ENCODE measurements at regions not wholly inside any gene's neighbourhood (a gene's known extent, or its start where the extent isn't known, plus 50 kb on each side); places are given as distances from the start of the nearest gene placed in this dataset.

DNA sequence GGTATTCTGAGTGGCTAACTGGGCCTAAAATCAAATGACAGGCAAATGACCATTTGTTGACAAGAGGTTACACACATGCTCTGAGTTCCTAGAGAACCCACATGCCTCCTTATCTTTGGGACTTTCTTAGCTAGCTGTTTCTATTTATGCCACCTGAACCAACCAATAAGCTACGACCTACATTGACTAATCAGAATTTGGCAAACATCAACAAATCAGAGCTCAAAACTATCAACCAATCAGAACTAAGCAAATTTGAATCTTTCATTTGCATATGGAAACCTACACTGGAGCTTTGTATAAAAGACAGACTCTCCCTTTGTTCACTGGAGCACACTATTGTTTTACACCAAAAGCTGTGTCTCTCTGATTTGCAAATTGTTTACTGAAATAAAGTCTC lies 192.0 kb downstream of the CXXC4 start:
- Histone ChIP-seq H3K27ac (ENCODE audit: control insufficient read depth, insufficient read depth, low read length) (no peak overlapping the region), H3K36me3 (ENCODE audit: control insufficient read depth in 2 of 2, extremely low read depth in 1 of 2, insufficient read depth in 2 of 2, low read length in 2 of 2) (no peaks in the 10 kb centered on the region), H3K4me2 (ENCODE audit: control insufficient read depth, extremely low read depth, insufficient read depth, low read depth, low read length) (no peak overlapping the region), H3K79me2 (ENCODE audit: control insufficient read depth, insufficient read depth, low read length) (no peaks in the 10 kb centered on the region), H2AFZ (ENCODE audit: control insufficient read depth, low read length) (no peak overlapping the region), H3K9me1 (ENCODE audit: control insufficient read depth, extremely low read depth, insufficient read depth, low read length) (no peaks in the 10 kb centered on the region), H3K27me3 (ENCODE audit: control insufficient read depth, extremely low read depth, insufficient read depth, low read length) (no peaks in the 10 kb centered on the region), H3K4me3 (ENCODE audit: control insufficient read depth in 2 of 3, extremely low read depth in 1 of 3, insufficient read depth in 2 of 3, low read depth in 1 of 3, low read length in 3 of 3) (no peak overlapping the region), H3K9me3 (ENCODE audit: control insufficient read depth, low read depth, low read length) (no peaks in the 10 kb centered on the region), H3K9ac (ENCODE audit: control insufficient read depth, extremely low read depth, insufficient read depth, low read length) (no peak overlapping the region), H4K20me1 (ENCODE audit: control insufficient read depth, extremely low read depth, insufficient read depth, low read length) (no peaks in the 10 kb centered on the region), H3K4me1 (ENCODE audit: control insufficient read depth, extremely low read depth, insufficient read depth, low read length) (no peaks in the 10 kb centered on the region)
- FAIRE-seq (no peak), DNase-seq (ENCODE audit: low read depth, low spot score) (no peak)
- no peak for TF ChIP-seq EZH2 (IDR thresholded peaks at IDR 0.05; ENCODE audit: low read length)
- TF ChIP-seq, protein P1, sequence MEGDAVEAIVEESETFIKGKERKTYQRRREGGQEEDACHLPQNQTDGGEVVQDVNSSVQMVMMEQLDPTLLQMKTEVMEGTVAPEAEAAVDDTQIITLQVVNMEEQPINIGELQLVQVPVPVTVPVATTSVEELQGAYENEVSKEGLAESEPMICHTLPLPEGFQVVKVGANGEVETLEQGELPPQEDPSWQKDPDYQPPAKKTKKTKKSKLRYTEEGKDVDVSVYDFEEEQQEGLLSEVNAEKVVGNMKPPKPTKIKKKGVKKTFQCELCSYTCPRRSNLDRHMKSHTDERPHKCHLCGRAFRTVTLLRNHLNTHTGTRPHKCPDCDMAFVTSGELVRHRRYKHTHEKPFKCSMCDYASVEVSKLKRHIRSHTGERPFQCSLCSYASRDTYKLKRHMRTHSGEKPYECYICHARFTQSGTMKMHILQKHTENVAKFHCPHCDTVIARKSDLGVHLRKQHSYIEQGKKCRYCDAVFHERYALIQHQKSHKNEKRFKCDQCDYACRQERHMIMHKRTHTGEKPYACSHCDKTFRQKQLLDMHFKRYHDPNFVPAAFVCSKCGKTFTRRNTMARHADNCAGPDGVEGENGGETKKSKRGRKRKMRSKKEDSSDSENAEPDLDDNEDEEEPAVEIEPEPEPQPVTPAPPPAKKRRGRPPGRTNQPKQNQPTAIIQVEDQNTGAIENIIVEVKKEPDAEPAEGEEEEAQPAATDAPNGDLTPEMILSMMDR (optimal IDR thresholded peaks at IDR 0.05 in 1 of 3, IDR thresholded peaks at IDR 0.05 in 1 of 3, conservative IDR thresholded peaks at IDR 0.05 in 1 of 3; ENCODE audit: extremely low read depth in 1 of 3, insufficient read depth in 2 of 3, low read length in 3 of 3): no peak
- dilution Hi-C loops (cut with MboI; ENCODE audit: extremely low pct_ligation_motif_present, low sequenced_read_pairs): no loop called here

DNA sequence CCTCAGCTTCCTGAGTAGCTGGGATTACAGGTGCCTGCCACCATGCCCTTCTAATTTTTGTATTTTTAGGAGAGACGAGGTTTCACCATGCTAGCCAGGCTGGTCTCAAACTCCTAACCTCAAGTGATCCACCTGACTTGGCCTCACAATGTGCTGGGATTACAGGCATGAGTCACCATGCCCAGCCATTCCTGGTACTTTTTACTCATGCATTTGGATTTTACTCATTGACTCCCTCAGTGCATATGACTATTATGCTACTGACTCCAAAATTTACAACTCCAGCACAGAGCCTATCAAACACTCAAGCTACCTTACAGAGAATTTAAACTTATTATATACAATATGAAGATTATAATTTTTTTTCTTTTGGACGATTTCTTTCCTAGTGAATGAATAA lies 199.9 kb downstream of the CXXC4 start:
- DNase-seq (ENCODE audit: low read depth, low spot score): no peak
- no peak overlapping the region for H3K4me2 ChIP-seq (ENCODE audit: control insufficient read depth, extremely low read depth, insufficient read depth, low read depth, low read length)
- no peak overlapping the region for H3K27ac ChIP-seq (ENCODE audit: control insufficient read depth, insufficient read depth, low read length)
- dilution Hi-C loops (cut with MboI; ENCODE audit: extremely low pct_ligation_motif_present, low sequenced_read_pairs): no loop called here
- no peak overlapping the region for H2AFZ ChIP-seq (ENCODE audit: control insufficient read depth, low read length)
- H3K4me3 ChIP-seq (ENCODE audit: control insufficient read depth in 2 of 3, extremely low read depth in 1 of 3, insufficient read depth in 2 of 3, low read depth in 1 of 3, low read length in 3 of 3): no peak overlapping the region
- no peak overlapping the region for H3K9ac ChIP-seq (ENCODE audit: control insufficient read depth, extremely low read depth, insufficient read depth, low read length)
- no peaks in the 10 kb centered on the region for H3K9me3 ChIP-seq (ENCODE audit: control insufficient read depth, low read depth, low read length)
- no peaks in the 10 kb centered on the region for H3K9me1 ChIP-seq (ENCODE audit: control insufficient read depth, extremely low read depth, insufficient read depth, low read length)
- H3K27me3 ChIP-seq (ENCODE audit: control insufficient read depth, extremely low read depth, insufficient read depth, low read length): no peaks in the 10 kb centered on the region
- no peaks in the 10 kb centered on the region for H3K4me1 ChIP-seq (ENCODE audit: control insufficient read depth, extremely low read depth, insufficient read depth, low read length)
- no peaks in the 10 kb centered on the region for H4K20me1 ChIP-seq (ENCODE audit: control insufficient read depth, extremely low read depth, insufficient read depth, low read length)
- H3K36me3 ChIP-seq (ENCODE audit: control insufficient read depth in 2 of 2, extremely low read depth in 1 of 2, insufficient read depth in 2 of 2, low read length in 2 of 2): no peaks in the 10 kb centered on the region
- TF ChIP-seq, protein P1 (optimal IDR thresholded peaks at IDR 0.05 in 1 of 3, IDR thresholded peaks at IDR 0.05 in 1 of 3, conservative IDR thresholded peaks at IDR 0.05 in 1 of 3; ENCODE audit: extremely low read depth in 1 of 3, insufficient read depth in 2 of 3, low read length in 3 of 3): no peak
- TF ChIP-seq EZH2 (IDR thresholded peaks at IDR 0.05; ENCODE audit: low read length): no peak
- FAIRE-seq: no peak
- no peaks in the 10 kb centered on the region for H3K79me2 ChIP-seq (ENCODE audit: control insufficient read depth, insufficient read depth, low read length)
